ENCODE measurements at regions not wholly inside any gene's neighbourhood (a gene's known extent, or its start where the extent isn't known, plus 50 kb on each side); places are given as distances from the start of the nearest gene placed in this dataset.

DNA sequence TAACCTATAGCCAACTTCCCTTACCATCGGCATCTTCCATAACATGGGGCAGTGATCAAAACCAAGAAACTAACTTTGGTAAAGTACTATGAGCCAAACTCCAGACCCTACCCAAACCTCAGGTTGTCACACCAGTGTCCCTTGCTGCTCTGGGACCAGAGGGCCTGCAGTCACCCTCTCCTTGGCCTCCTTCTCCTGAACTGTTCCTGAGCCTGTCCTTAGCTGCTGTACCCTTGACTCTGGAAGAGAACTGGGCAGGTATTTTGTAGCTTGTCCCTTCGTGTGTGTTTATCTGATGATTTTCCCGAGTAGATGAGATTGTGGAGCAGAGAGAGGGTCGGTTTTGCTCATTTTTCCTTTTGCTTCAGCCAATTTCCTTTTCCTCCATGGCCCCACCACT lies 240.4 kb downstream of the SYK start:
- TF ChIP-seq POLR2AphosphoS5 (IDR thresholded peaks at IDR 0.05) (no peak), POLR2A (IDR thresholded peaks at IDR 0.05) (no peak), EP300 (IDR thresholded peaks at IDR 0.05) (no peak)
- TF ChIP-seq, protein P1, sequence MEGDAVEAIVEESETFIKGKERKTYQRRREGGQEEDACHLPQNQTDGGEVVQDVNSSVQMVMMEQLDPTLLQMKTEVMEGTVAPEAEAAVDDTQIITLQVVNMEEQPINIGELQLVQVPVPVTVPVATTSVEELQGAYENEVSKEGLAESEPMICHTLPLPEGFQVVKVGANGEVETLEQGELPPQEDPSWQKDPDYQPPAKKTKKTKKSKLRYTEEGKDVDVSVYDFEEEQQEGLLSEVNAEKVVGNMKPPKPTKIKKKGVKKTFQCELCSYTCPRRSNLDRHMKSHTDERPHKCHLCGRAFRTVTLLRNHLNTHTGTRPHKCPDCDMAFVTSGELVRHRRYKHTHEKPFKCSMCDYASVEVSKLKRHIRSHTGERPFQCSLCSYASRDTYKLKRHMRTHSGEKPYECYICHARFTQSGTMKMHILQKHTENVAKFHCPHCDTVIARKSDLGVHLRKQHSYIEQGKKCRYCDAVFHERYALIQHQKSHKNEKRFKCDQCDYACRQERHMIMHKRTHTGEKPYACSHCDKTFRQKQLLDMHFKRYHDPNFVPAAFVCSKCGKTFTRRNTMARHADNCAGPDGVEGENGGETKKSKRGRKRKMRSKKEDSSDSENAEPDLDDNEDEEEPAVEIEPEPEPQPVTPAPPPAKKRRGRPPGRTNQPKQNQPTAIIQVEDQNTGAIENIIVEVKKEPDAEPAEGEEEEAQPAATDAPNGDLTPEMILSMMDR (IDR thresholded peaks at IDR 0.05) = no peak
- ATAC-seq = no peak
- Histone ChIP-seq H3K9me3 (no peaks in the 10 kb centered on the region), H3K27me3 (peaks cover 18% of the 10 kb centered on the region), H3K4me3 (no peak overlapping the region), H3K4me1 (peaks cover 8 to 21% (median 12%) of the 10 kb centered on the region in 3 donors), H3K27ac (no peak overlapping the region), H3K36me3 (no peaks in the 10 kb centered on the region)
- WGBS, 2 donors (ENCODE audit: low coverage in 1 of 2) = 83 to 90% methylated on average over 3 to 4 of the region's 4 CpGs

GRCh38 chr9:91042541-91042940 lies 240.9 kb downstream of the SYK start:
- Histone ChIP-seq H3K36me3 (no peaks in the 10 kb centered on the region), H3K27ac (no peak overlapping the region), H3K4me1 (peaks cover 7 to 16% (median 8%) of the 10 kb centered on the region in 3 donors), H3K4me3 (no peak overlapping the region), H3K9me3 (no peaks in the 10 kb centered on the region), H3K27me3 (peaks cover 18% of the 10 kb centered on the region)
- 80 to 100% methylated on average over 1 to 2 of the region's 5 CpGs for WGBS, 2 donors (ENCODE audit: low coverage in 1 of 2)
- TF ChIP-seq POLR2AphosphoS5 (IDR thresholded peaks at IDR 0.05) = no peak
- no peak for TF ChIP-seq POLR2A (IDR thresholded peaks at IDR 0.05)
- TF ChIP-seq EP300 (IDR thresholded peaks at IDR 0.05) = no peak
- TF ChIP-seq, protein P1 (IDR thresholded peaks at IDR 0.05) = no peak
- no peak for ATAC-seq

DNA sequence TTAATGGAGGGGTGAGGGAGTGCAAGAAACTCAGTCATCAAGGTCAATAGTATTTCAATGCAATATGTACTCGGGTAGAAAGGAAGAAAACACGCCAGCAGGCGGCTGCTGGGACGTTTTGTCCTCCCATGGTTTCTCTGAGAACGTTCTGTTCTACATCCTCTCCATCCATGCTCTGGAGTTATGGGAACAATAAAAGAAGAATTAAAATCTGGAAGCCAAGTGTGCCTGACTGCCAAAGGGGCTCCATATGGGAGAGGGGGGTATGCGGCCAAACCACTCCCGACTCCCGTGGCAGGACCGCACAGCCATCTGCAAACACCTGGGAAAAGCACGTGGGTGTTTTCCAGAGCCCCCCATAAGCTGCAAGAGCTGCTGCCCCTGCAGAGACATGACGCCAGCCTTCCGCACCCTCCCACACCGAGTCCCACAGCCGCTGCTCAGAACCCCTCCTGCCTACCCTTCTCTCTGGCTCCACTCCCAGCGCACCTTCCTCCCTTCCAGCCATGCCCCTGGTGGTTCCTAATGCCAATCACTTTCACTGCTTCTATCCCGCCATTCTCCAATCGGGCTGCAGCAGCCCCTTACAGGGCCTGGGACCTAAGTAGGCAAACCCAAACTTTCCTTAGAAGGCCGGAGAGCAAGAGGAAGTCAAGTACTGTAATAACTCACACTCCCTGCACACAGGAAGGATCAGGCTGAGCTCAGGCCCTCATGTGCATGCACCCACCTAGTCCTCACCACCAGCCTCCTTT lies 241.6 kb downstream of the SYK start:
- Histone ChIP-seq H3K4me1 (peaks cover 0 to 9% (median 2%) of the 10 kb centered on the region in 3 donors), H3K27ac (no peak overlapping the region), H3K36me3 (no peaks in the 10 kb centered on the region), H3K4me3 (no peak overlapping the region), H3K9me3 (no peaks in the 10 kb centered on the region), H3K27me3 (peaks cover 18% of the 10 kb centered on the region)
- TF ChIP-seq POLR2AphosphoS5 (IDR thresholded peaks at IDR 0.05) (no peak), POLR2A (IDR thresholded peaks at IDR 0.05) (no peak), EP300 (IDR thresholded peaks at IDR 0.05) (no peak)
- TF ChIP-seq, protein P1 (IDR thresholded peaks at IDR 0.05) = no peak
- WGBS, 2 donors (ENCODE audit: low coverage in 1 of 2) = 84 to 97% methylated on average over 5 to 7 of the region's 18 CpGs
- ATAC-seq = no peak

GRCh38 chr9:91043811-91044175 lies 242.2 kb downstream of the SYK start:
- H3K9me3 ChIP-seq = no peaks in the 10 kb centered on the region
- no peak overlapping the region for H3K27ac ChIP-seq
- no peak overlapping the region for H3K4me3 ChIP-seq
- H3K36me3 ChIP-seq = no peaks in the 10 kb centered on the region
- H3K27me3 ChIP-seq = peaks cover 18% of the 10 kb centered on the region
- no peak for ATAC-seq
- 90 to 100% methylated on average over 1 to 4 of the region's 5 CpGs for WGBS, 2 donors (ENCODE audit: low coverage in 1 of 2)
- peaks cover 0 to 3% (median 0%) of the 10 kb centered on the region in 3 donors for H3K4me1 ChIP-seq
- TF ChIP-seq POLR2A (IDR thresholded peaks at IDR 0.05) (no peak), POLR2AphosphoS5 (IDR thresholded peaks at IDR 0.05) (no peak)

GRCh38 chr9:91044354-91044753 lies 242.7 kb downstream of the SYK start:
- H3K4me1 ChIP-seq = no peaks in the 10 kb centered on the region
- TF ChIP-seq, protein P1 (IDR thresholded peaks at IDR 0.05) = no peak
- TF ChIP-seq POLR2A (IDR thresholded peaks at IDR 0.05) (no peak), POLR2AphosphoS5 (IDR thresholded peaks at IDR 0.05) (no peak), EP300 (IDR thresholded peaks at IDR 0.05) (no peak)
- ATAC-seq = no peak
- WGBS, 2 donors (ENCODE audit: low coverage in 1 of 2) = 92 to 100% methylated on average over 2 of the region's 3 CpGs
- H3K27ac ChIP-seq = no peak overlapping the region
- no peak overlapping the region for H3K4me3 ChIP-seq
- H3K36me3 ChIP-seq = no peaks in the 10 kb centered on the region
- H3K9me3 ChIP-seq = no peaks in the 10 kb centered on the region
- peaks cover 18% of the 10 kb centered on the region for H3K27me3 ChIP-seq
